Left ventricle myocardium inferior (tissue), 1 donor: ENCODE measurements at regions not wholly inside any gene's neighbourhood (a gene's known extent, or its start where the extent isn't known, plus 50 kb on each side); places are given as distances from the start of the nearest gene placed in this dataset.

Experiments used
- DNase-seq: peaks from one replicate; pipeline ENCODE4 v3.0.0-alpha.2; 2020
- H3K27ac ChIP-seq: fragments of 200-600 bp; replicated peaks from 2 replicates; pipeline ENCODE4 v1.8.0; 2021
- H3K27me3 ChIP-seq: fragments of 200-600 bp; 2 replicates; pipeline ENCODE4 v1.8.0; 2021; ENCODE audit warnings: low read depth
- H3K36me3 ChIP-seq: fragments of 200-600 bp; 2 replicates; pipeline ENCODE4 v1.8.0; 2021
- H3K4me1 ChIP-seq: fragments of 200-600 bp; 2 replicates; pipeline ENCODE4 v1.8.0; 2021
- H3K4me3 ChIP-seq: fragments of 200-600 bp; 2 replicates; pipeline ENCODE4 v1.8.0; 2021; ENCODE audit warnings: mild to moderate bottlenecking, moderate library complexity
- H3K9me3 ChIP-seq: fragments of 200-600 bp; replicated peaks from 2 replicates; pipeline ENCODE4 v1.8.0; 2021
- intact Hi-C: fragments of 100-400 bp; cut with micrococcal nuclease; formaldehyde crosslinking; loops from one replicate; pipeline ENCODE4 v1.11.0; 2022
- TF ChIP-seq, protein P1 (sequence below): fragments of 200-600 bp; IDR thresholded peaks from 2 replicates; pipeline ENCODE4 v1.8.0; 2021; ENCODE audit warnings: antibody characterized with exemption, mild to moderate bottlenecking, borderline replicate concordance
- donor health status: DM: no; HTN: yes; CAD: no; lungs with severe emphysema.

DNA sequence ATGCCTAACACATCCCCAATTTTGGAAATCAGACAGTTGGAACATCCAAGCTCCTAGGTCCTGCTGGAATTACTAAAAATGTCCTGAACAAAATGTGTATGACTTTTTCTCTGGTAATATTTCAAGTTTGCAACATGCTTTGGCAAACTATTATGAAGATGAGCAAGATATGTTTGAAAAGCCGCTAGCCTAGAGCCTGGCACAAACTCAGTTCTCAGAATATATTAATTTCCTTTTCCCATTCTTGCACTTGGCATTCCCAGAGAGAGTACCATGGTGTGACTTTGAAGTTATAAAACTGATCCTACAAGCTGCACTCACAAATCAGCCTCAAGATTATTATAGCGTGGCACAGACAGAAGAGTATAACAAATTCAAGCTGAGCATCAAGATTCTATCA is 1031.1 kb downstream of the NTRK3 start:
- no peak for DNase-seq
- Histone ChIP-seq H3K4me1 (no peaks in the 10 kb centered on the region), H3K36me3 (no peaks in the 10 kb centered on the region), H3K4me3 (no peak overlapping the region), H3K27me3 (no peaks in the 10 kb centered on the region), H3K9me3 (peaks cover 3% of the 10 kb centered on the region), H3K27ac (no peak overlapping the region)
- TF ChIP-seq, protein P1, sequence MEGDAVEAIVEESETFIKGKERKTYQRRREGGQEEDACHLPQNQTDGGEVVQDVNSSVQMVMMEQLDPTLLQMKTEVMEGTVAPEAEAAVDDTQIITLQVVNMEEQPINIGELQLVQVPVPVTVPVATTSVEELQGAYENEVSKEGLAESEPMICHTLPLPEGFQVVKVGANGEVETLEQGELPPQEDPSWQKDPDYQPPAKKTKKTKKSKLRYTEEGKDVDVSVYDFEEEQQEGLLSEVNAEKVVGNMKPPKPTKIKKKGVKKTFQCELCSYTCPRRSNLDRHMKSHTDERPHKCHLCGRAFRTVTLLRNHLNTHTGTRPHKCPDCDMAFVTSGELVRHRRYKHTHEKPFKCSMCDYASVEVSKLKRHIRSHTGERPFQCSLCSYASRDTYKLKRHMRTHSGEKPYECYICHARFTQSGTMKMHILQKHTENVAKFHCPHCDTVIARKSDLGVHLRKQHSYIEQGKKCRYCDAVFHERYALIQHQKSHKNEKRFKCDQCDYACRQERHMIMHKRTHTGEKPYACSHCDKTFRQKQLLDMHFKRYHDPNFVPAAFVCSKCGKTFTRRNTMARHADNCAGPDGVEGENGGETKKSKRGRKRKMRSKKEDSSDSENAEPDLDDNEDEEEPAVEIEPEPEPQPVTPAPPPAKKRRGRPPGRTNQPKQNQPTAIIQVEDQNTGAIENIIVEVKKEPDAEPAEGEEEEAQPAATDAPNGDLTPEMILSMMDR: no peak
- intact Hi-C loops: no loop called here

DNA sequence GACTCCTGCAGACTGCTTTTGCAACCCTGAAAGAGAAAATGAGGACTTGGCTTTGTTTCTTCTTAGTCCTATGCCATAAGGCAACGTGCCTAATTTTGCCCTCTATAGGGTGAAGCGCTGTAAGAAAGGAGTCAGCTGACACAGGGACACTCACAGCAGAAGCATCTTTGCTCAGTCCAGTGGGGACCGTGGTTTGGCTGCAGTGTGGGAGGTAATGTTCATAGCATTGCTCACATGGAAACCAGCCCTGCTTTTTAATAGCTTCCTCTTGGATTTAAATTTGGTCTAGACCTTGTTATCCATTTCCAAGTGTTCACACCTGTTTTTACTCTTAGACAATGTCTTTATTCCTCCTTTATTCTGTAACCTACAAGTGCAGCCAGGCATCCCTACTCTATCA is 1032.1 kb downstream of the NTRK3 start:
- TF ChIP-seq, protein P1: no peak
- Histone ChIP-seq H3K27me3 (no peaks in the 10 kb centered on the region), H3K36me3 (no peaks in the 10 kb centered on the region), H3K4me3 (no peak overlapping the region), H3K27ac (no peak overlapping the region), H3K9me3 (no peaks in the 10 kb centered on the region), H3K4me1 (no peaks in the 10 kb centered on the region)
- intact Hi-C loops: no loop called here
- DNase-seq: no peak

DNA sequence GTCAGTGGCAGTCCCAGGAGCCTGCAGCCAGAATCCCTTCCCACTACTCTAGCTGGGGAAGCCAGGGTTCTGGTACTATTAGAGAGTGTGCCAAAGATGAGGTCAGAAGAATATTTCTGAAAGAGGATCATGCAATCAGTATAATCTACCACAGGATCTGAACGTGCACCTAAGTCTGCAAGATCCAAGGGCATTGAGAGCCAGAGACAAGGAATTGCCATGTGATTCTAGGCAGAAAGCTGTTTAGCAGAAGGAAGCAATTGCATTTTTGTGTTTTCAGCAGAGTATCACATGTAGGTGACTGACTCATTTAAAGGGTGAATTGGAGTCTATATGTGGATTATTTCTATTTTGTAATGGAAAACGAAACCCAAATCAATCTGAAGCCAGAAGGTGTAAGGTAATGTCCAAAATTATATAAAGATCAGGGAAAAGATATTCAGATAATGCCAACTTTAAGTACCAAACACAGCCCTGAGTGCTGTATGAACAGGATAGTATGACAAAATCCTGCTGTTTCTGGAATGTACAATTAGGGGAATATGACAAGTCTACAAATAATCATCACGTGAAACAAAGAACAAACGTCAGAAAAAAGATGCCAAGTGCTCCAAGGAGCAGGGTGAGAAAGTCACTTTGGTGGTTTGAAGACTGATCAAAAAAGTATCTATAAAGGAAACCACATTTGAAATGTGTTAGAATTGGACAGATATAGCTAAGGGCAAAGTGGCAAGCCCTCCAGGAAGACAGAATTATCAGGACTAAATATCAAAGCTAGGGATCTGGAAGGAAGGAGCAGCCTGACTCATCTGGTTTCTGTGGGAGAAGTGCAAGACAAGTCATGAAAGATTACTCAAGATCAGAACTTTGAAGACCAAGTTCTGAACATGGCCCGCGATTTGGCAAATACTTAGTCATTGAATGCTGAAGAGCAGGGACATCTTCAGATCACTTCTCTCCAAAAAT is 1036.6 kb downstream of the NTRK3 start:
- Histone ChIP-seq H3K4me3 (no peak overlapping the region), H3K9me3 (no peaks in the 10 kb centered on the region), H3K36me3 (no peaks in the 10 kb centered on the region), H3K4me1 (no peaks in the 10 kb centered on the region), H3K27me3 (no peaks in the 10 kb centered on the region), H3K27ac (no peak overlapping the region)
- no peak for DNase-seq
- intact Hi-C loops: no loop called here
- TF ChIP-seq, protein P1: no peak

DNA sequence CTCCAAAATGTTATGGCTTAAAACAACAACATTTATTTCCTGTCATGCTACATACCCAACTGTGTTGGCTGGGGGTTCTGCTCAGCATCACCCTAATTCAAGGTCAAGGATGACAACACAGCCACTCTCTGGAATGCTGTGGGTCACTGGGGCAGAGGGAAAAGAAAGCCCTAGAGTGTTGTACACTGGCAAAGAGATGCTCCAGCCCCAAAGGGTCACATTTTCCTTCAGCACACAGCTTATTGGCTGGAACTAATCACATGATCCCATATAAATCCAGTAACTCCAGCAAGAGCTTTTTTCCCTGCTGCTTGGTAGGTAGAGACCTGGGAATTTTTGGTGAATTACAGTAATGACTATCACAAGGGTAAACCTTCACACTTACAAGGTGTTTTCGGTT is 1041.4 kb downstream of the NTRK3 start:
- Histone ChIP-seq H3K9me3 (no peaks in the 10 kb centered on the region), H3K36me3 (no peaks in the 10 kb centered on the region), H3K4me1 (no peaks in the 10 kb centered on the region), H3K4me3 (no peak overlapping the region), H3K27me3 (no peaks in the 10 kb centered on the region), H3K27ac (no peak overlapping the region)
- intact Hi-C loops: no loop called here
- TF ChIP-seq, protein P1: no peak
- no peak for DNase-seq

DNA sequence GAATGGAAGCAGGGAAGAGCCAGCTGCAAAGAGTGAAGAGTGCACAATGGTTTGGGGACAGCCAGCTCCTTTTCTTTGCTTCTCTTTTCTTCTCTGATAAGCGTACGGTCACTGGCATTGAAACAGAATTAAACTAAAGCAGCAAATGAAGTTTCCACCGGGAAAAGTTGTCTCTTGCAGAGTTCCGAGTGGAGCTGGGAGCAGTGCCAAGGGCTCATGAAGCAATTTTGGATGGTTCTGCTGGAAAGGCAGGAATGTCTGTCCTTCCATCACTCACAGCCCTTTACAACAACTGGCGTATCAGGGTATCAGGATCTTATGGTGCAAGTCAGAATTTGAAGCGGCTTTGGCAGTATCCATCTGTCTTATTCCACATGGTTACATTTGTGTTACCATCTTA is 1042.9 kb downstream of the NTRK3 start:
- DNase-seq: no peak
- Histone ChIP-seq H3K9me3 (no peaks in the 10 kb centered on the region), H3K4me3 (no peak overlapping the region), H3K36me3 (no peaks in the 10 kb centered on the region), H3K27me3 (no peaks in the 10 kb centered on the region), H3K4me1 (no peaks in the 10 kb centered on the region), H3K27ac (no peak overlapping the region)
- TF ChIP-seq, protein P1: no peak
- intact Hi-C loops: no loop called here
